ENCODE measurements at regions not wholly inside any gene's neighbourhood (a gene's known extent, or its start where the extent isn't known, plus 50 kb on each side); places are given as distances from the start of the nearest gene placed in this dataset.

DNA sequence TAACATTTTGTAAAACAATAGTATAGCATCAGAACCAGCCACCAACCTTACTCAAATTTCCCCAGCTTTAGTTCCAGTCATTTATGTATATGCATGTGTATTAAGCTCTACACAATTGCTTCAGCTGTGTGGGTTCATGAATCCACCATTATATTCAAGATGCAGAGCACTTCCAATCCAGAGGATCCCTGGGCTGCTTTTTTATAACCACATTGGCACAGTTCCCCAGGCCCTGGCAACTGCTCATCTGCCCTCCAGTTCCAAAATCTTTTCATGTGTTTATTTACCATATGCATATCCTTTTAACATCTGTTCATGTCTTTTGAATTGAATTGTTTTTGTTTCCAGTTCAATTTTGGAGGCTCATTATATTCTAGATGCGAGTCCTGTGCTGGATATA is 482.9 kb upstream of the HS6ST1 start:
- no peak for FAIRE-seq
- DNase-seq (ENCODE audit: low spot score): no peak

DNA sequence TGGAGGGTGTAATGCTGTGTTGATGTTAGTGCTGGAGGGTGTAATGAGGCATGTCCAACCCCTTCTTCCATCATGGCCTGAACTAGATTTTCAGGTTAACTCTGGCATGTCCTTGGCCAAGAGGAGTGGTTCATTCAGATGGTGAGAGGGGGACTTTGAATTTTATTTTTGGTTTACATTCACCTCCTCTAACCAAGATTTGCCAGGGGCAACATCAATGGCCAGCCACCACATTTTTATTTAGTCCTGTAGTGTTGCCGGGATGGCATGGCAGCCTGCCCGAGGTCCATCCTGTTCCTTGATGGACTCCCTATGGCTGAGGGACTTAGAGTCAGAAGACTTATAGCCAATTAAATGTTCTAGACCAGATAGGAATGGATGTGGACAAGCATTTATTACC is 484.6 kb upstream of the HS6ST1 start:
- DNase-seq (ENCODE audit: low spot score): no peak
- FAIRE-seq: no peak

DNA sequence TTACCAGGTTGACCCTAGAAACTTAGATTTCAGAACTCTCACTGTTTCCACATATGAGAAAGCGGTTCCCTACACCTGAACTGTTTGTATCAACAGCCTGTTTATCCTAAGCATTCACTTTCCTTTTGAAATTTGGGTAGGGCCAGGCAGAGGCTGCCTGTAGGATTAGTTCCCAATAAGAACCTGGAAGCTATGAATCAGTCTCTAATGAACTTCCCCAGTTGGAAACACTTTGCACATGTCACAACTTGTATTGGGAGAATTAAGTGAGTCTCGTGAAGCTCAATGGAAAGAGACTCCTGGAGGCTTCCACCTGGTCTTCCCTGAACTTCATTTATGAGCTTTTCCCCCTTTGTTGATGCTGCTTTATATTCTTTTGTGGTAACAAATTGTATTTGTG is 486.6 kb upstream of the HS6ST1 start:
- no peak for FAIRE-seq
- no peak for DNase-seq (ENCODE audit: low spot score)

DNA sequence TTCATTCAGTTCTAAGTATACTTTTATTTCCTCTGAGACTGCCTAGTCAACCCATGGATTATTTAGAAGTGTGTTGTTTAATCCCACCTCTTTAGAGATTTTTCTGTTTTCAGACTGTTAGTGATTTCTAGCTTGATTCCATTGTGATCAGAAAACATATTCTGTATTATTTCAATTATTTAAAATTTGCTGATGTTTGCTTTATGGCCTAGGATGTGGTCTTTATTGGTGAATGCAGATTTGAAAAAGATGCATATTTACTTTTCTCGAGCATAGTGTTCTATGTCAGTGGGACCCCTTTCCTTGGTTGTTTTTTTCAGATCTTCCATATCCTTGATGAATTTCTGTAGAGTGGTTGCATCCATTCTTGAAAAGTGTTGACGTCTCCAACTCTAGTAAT is 487.2 kb upstream of the HS6ST1 start:
- no peak for FAIRE-seq
- no peak for DNase-seq (ENCODE audit: low spot score)

DNA sequence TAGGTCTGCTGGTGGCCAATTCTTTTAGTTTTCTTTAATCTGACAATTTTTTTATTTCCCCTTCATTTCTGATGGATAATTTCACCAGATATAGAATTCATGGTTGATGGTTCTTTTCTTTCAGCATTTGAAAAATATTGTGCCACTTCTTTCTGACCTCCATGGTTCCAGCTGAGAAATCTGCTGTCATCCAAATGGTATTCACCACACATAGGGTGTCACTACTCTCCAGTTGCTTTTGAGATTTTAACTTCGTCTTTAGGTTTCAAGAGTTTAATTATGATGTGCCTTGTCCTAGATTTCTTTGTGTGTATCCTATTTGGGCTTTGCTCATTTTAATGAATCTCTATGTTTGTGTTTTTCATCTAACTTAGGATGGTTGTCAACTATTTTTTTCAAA is 488.6 kb upstream of the HS6ST1 start:
- no peak for FAIRE-seq
- no peak for DNase-seq (ENCODE audit: low spot score)

DNA sequence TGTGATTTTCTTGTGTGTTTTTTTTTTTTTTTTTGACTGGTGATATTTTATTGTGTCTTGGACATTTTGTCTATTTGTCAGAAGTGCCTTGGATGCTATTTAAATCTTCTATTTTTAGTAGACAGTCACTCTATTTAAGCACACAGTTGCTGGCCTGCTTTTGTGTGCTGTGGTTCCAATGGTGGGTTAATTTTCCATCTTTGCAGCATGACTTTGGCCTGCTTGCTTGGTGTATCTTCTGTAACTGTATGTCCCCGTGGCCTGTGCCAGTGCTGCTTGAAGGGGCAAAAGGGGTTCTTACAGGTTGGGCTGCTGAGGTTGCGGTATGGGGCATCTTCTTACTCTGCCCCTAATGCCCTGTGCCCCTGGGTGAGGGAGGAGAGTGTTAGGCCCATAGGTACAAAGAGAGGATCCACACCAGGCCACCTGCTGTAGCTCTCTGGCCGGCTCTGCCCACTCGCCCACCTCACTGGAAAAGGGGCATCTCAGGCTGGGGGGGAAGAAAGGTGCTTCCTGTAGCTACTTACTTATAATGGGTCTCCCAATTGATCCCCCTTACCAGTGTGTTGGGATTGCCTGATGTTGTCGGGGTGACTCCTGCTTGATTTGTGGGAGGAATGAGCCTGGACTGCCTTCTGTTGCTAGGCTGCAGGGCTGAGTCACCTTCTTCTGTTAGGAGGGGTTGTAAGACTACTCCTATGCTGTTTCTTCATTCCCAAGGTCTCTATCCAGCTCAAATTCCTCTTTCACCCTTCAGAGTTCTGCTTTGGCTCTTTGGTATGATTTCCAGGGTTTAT is 490.0 kb upstream of the HS6ST1 start:
- no peak for FAIRE-seq
- no peak for DNase-seq (ENCODE audit: low spot score)

DNA sequence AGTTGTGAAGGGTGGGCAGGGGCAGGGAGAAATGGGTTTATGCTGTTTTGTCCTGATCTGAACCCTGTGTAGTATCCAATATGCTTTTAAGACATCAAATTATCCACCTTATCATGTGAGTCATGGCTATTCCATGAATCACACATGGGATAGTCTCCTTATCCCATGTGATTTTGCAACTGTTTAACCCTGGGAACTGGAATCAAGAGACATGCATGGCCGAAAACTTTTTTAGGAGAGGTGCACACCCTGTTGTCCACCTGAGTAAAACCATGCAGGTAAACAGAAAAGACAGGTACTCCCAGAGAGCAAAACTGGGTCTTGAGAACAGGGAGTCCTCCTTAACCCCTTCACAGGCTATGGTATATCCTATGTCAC is 490.6 kb upstream of the HS6ST1 start:
- FAIRE-seq (no peak), DNase-seq (ENCODE audit: low spot score) (no peak)

DNA sequence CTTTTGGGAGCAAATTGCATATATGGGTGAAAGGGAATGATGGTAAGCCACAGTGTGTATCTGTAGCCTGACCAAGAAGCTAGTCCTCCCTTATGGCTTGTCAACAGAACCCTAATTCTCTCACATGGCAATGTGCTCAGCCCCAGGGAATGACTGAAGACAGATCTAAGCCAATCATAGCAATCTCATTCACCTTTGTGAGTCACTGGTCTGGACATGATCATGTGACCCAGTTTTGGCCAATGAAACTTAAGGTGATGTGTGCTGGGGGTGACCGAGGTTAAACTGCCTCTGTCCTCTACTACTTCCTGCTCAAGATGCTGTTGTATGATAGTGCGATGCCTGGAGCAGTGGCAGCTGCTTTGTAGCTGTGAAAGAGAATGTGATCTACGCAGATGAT is 491.2 kb upstream of the HS6ST1 start:
- DNase-seq (ENCODE audit: low spot score) (no peak), FAIRE-seq (no peak)

DNA sequence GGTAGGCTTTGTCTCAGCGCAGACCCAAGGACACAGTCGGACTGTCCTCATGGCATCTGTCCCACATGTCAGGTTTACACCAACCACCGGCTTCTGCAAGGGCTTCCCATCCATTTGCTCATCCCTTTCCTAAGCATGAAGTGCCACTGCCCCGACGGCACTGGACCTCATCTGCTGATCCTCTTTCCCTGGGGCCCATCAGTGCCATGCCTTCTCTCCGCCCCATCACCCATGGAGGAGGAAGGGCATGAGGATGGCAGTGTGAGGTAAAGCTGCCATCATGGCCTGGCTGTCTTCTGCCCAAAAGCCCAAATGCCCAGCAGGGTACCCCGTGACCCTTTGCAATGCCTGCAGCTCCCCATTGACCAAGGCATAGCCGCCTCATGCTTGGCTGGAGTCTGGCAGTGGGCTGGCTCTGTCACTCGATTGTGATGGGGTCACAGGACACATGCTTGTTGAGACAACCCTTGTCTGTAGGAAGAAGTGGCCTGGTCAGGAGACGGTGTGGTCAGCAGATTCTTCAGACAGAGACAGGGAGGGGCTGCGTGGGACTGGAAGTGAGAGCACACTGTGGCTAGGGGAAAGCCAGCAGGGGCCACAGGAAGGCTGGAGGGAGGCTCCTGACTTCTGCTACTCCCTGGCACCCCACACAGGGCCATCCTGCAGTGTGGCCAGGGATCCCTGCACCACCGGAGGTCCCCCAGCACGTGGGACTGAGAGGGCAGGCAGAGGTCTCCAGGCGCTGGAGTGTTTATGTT is 493.7 kb upstream of the HS6ST1 start:
- DNase-seq (ENCODE audit: low spot score) (no peak), FAIRE-seq (no peak)

DNA sequence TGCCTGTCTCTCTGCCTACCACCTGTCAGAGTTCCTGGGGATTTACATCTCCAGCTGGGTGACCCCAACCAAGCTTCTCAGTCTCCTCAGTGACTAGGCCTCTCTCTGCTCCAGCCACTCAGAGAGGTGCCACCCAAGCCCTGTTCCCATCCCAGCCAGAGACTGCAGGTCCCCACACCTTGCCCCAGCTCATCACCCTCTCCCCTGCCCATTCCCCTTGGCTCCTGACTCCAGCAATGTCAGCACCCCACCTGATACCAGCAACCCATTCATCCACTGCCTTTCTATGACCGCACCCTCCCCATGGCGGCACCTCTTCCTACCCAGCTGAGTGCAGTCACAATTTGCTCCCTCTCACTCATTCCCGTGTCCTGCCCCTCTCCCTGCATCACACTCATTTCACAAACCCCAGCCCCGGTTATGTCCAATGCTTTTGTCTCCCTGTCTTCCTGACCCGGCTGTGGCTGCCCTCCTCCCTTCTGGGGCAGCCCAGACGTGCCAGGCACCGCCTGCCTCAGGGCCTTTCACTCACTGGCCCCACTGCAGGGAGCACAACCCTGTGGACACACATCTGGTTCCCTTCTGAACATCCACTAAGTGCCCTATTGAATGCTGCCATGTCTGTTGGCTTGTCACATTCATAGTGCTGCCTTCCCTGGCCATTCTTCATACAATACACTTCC is 494.8 kb upstream of the HS6ST1 start:
- DNase-seq (ENCODE audit: low spot score) (no peak), FAIRE-seq (no peak)

DNA sequence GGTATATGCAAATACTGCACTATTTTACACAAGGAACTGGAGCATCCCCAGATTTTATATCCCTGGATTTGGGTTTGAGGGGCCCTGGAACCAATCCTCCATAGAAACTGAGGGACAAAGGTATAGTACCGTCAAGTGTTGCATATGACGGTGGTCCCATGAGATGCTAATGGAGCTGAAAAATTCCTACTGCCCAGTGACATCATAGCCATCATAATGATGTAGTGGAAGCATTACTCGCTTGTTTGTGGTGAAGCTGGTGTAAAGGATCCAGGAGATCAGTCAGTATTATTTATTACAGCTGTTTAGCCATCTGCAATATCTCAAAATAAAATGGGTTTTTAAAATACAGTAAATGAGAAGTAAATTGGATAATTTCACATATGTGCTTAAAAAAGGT is 496.6 kb upstream of the HS6ST1 start:
- no peak for DNase-seq (ENCODE audit: low spot score)
- no peak for FAIRE-seq

DNA sequence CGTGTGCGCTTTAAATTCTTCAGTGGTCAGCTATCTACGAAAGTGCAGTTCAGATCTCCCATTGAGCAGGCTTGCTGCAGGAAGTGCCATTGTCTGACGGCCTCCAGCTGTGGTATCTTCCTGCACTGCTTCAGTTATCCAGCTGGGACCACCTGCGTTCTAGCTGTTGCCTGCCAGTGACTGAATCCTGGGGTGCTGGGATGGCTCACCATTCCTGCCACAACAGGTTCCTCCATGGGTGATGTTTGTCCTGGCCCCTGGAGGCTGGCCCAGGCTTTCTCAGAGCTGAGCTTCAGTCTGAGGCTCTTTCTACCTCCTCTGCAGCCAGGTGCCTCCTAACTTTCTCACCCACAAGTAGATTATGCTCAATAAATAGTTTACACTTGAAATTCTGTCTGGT is 498.5 kb upstream of the HS6ST1 start:
- no peak for DNase-seq (ENCODE audit: low spot score)
- FAIRE-seq: no peak

DNA sequence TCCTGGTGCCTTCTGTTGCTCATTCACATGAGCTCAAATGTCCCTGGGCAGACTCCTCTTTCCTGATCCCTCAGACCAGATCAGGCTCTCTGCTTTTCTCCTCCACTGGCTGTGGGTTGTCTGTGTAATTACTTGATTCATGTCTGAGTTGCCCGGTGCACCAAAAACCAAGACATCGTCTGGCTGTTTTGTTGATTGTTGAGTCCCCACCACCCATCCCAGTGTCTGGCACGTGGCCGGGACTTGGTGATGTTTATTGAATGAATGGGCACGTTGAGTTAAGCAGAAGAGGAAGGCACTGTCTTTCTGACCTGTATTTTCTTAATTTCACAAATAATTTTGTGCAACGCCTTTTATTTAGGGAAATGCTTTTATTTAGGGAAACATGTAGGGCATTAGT is 499.1 kb upstream of the HS6ST1 start:
- FAIRE-seq: no peak

DNA sequence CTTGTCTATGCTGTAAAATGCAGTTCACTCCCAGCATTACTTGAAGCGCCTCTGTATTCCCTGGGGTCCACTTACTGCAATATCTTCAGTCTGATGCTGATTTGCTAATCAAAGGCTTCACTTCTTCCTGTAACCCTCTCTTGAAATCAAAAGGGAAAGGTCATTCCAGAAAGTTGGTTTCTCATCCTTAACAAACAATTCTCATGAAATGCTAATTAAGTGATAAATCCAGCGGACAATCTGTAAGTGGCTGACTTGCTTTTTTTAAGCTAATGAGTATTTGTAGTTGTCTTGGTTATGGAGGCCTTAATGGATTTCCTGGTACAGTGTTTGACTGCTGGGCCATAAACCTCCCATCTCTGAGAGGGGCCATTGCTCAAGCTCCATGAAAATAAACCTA is 499.6 kb upstream of the HS6ST1 start:
- FAIRE-seq: no peak

More for the DNA sequence above, 499.1 kb upstream of the HS6ST1 start:
- DNase-seq (ENCODE audit: low spot score): no peak

DNA sequence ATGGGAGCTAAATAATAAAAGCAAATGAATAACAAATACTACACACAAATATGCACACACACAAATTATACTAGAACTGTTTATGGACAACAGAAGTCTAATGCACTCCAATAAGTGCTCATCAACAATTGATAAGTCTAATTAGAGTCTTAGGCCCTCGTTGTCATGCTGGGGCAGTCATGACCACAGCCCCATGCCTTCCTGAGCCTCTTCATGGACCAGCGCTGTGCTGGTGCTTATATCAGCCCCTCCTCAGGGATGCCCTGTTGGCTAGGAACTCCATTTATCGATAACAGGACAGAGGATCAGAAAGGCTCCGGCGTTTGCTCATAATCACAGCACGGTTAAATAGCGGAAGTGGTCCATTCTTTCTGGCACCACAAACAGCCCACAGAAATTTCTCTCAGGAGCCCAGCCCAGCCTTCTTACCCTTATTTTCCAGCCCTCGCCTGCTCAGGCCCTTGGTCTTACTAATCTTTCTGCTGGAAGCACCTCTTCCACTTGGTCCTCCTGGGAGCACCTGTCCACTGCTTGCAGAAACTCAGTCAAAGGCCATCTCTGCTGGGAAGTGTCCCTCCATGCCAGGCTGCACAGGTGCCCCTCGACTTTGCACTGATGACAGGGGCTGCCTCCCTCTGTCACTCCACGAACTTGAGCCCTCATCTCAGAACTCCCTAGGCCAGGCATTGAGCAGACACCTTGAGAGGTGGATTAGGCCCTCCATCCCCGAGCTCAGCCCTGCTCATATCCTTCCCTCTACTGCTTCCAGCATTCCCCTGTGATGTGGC is 500.2 kb upstream of the HS6ST1 start:
- DNase-seq (ENCODE audit: low spot score): no peak
- no peak for FAIRE-seq

More for the DNA sequence above, 499.6 kb upstream of the HS6ST1 start:
- DNase-seq (ENCODE audit: low spot score): no peak

DNA sequence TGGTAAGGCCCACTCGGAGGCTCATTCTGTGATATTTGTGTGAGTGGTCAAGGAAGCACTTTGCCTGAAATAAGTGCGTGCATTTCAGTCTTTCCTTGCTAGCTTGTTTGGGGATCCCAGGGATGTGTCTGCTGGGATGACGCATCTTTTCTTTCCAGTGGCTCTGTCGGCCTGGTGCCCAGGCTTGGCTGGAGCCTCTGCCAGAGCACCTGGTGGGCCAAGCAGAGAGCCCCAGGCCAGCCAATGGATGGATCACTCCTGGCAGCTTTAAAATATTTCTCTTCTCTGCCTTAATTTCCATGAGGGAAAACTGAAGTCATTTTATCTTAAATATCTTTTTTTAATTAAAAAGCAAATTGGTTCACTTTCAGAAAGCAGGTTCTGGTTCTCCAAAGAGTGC is 501.8 kb upstream of the HS6ST1 start:
- no peak for FAIRE-seq
- no peak for DNase-seq (ENCODE audit: low spot score)

DNA sequence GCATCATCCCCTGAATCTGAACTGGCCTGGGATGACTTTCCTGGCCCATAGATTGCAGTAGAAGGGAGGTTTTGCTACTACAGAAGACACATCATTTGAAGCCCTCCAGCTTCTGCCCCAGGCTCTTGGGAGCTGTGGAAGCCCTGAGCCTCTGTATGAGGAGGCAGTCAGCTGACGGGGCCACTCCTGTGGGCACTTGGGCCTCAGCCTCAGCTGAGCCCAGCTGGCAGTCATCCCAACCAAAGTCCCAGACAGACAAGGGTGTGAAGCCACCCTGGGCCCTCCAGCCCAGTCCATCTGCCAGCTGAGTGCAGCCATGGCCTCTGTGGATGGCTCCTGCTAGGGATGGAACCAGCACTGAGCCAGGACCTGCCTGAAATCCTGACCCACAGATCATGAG is 502.3 kb upstream of the HS6ST1 start:
- DNase-seq (ENCODE audit: low spot score) (no peak), FAIRE-seq (no peak)

DNA sequence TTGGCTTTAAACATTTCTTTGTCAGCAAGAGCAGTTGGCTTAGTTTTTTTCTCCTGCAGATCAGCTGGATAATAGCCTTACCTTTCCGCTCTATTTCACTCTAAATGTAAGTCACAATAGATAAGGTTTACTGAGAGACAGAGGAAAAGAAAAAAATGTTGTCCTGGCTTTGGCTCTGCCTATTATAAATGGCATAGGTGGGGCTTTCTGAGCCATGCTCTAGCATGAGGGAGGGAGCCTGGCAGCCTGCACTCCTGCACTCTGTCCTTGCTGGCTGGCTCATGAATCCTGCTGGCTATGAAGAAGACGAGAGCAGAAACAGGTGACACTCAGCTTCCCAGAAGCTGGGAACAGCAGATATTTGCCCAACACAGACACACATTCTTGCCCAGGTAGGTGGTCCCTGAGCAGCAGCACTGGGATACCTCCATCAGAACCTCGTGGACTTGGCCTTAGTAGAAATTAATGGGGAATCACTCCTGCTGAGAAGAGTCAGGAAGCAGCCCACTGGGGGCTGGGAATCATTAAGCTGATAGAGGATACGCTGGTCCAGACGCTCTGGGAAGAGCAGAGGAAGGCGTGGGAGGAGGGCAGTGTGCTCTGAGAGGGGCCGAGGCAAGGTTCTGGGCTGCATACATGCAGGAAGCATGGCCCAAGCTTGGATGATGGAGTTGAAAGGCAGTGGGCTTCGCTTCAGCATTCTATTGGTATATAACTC is 514.4 kb upstream of the HS6ST1 start:
- no peak for DNase-seq (ENCODE audit: low spot score)
- FAIRE-seq: no peak

DNA sequence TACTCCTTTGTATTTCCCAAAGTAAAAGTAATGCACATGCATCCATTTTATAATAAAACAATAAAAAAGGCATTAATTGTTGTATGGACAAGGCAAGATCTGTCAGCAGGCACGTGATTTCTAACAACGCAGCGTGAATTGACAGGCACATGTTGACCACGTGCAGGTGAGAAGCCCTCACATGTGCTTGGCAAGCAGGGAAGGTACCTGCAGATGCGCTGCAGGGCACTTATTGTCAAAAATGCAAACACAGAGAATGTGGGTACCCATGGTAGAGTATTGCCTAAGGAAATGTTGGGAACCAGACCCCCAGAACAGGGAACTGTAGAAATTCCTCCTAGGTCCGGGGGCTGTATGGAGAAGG is 515.0 kb upstream of the HS6ST1 start:
- no peak for DNase-seq (ENCODE audit: low spot score)

DNA sequence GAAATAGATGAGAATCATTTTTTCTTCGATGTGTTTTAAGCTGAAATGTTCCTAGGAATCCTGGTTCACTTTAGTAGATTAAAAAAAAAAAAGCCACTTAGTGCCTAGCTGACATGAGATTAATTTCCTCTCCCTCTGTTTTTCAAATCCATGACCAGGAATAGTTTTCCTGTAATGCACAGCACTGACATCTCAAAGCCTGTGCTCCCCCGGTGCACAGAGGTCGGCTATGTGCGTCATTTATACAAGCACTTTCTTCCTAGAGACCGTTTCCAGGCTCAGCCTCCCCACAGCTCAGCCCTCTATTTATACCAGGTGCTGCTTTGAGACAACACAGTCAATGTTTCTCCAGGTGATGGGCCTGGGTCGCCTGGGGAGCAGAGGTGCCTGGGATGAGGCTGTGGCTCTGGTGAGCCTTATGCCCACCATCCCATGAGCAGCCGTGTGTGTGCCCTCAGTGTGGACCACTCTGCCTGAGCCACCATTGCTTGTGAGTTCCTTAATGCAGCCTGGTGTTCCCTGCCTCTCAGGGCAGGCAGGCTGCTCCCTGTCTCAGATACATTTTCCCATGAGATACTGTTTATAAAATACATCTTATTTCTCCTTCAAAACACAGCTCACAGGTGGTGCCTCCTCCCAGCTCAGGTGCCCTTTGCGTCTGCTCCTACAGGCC is 515.7 kb upstream of the HS6ST1 start:
- FAIRE-seq (no peak), DNase-seq (ENCODE audit: low spot score) (no peak)

More for the DNA sequence above, 515.0 kb upstream of the HS6ST1 start:
- FAIRE-seq: no peak

DNA sequence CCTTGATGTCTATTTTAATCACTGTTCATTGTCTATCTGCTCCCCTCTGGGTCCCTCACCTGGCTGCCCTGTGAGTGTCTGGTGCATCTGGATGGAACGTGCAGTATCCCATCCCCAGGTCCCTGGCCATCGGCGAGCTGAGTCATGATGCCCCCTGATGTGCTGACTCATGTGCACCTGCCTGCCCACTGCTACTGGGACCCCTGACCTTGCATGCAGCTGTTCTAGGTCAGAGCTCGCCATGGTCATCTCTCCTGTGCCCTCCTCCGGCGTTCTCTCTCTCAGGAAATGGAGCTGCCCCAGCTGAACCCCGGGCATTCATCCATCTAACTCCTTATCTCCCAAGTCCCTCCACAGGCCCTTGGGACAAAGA is 516.2 kb upstream of the HS6ST1 start:
- no peak for FAIRE-seq
- DNase-seq (ENCODE audit: low spot score): no peak

All from RCC 7860 (cell line).